Fibroblast of villous mesenchyme (primary cell): ENCODE measurements at regions not wholly inside any gene's neighbourhood (a gene's known extent, or its start where the extent isn't known, plus 50 kb on each side); places are given as distances from the start of the nearest gene placed in this dataset.

Experiments
- DNase-seq: peaks from one replicate; pipeline ENCODE4 v3.0.0-alpha.2; 2010; ENCODE audit warnings: low read depth
- H3K4me3 ChIP-seq: 2 replicates; pipeline ENCODE4 v1.5.1; 2011; ENCODE audit warnings: low read depth, mild to moderate bottlenecking, low read length
- TF ChIP-seq, protein P1 (sequence below): IDR thresholded peaks from 2 replicates; pipeline ENCODE4 v1.5.1; 2012; ENCODE audit warnings: low read depth, mild to moderate bottlenecking, low read length; ENCODE audit not compliant: insufficient read depth

DNA sequence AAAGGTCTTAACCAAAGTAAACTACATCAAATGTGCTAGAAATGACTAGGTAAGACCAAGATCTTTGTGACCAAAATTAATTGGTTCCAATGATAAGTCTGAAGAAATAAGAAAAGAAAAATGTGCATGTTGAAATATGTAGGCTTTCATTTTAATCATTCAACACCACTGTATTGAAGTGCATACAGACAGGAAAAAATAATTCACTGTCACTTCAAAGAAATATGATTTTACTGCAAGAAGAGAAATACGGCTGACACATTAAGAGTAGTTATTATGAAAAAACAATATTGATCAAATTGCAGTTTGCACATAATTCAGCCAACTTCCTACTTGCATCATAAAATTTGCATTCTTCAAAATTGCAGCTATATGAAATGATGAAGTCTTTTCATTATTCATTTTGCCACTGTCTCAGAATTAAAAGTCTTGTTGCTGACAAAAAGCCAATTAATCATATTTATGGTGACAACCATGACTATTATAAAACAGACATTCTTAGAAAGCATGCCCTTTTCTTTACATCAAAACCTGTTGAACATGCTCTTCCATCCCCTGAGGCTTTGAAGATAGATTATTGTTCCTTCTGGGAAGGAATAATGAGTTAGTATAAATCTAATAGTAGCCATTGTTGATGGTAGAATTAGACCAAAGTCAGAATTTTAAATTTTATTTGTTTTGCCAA lies 405.9 kb upstream of the MAD2L1 start:
- TF ChIP-seq, protein P1, sequence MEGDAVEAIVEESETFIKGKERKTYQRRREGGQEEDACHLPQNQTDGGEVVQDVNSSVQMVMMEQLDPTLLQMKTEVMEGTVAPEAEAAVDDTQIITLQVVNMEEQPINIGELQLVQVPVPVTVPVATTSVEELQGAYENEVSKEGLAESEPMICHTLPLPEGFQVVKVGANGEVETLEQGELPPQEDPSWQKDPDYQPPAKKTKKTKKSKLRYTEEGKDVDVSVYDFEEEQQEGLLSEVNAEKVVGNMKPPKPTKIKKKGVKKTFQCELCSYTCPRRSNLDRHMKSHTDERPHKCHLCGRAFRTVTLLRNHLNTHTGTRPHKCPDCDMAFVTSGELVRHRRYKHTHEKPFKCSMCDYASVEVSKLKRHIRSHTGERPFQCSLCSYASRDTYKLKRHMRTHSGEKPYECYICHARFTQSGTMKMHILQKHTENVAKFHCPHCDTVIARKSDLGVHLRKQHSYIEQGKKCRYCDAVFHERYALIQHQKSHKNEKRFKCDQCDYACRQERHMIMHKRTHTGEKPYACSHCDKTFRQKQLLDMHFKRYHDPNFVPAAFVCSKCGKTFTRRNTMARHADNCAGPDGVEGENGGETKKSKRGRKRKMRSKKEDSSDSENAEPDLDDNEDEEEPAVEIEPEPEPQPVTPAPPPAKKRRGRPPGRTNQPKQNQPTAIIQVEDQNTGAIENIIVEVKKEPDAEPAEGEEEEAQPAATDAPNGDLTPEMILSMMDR, result no peak
- DNase-seq, result no peak
- no peak overlapping the region for H3K4me3 ChIP-seq

- TF ChIP-seq, protein P1, result no peak
- H3K4me3 ChIP-seq, result no peak overlapping the region
- no peak for DNase-seq
Measured at GRCh38 chr4:120466429-120466828, 399.8 kb upstream of the MAD2L1 start.

DNA sequence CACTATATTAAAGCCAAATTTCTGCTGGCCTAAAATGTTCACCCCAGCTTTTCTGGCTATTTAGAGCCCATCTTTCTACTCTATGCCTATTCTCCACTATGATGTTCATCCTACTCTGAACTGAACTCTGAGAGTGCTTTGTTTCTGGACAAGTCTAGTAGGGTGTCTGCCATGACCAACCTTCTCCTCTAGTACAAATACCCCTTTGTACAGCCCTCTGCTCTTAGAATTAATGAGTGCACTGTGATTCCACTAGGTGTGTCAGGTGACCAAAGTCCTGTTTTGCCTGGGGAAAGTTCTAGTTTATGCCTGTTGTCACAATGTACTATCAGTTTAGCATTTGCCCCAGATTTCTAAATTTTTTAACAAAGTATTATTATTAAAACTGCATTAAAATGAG lies 388.1 kb upstream of the MAD2L1 start:
- H3K4me3 ChIP-seq, result no peak overlapping the region
- DNase-seq, result no peak
- TF ChIP-seq, protein P1, result no peak

DNA sequence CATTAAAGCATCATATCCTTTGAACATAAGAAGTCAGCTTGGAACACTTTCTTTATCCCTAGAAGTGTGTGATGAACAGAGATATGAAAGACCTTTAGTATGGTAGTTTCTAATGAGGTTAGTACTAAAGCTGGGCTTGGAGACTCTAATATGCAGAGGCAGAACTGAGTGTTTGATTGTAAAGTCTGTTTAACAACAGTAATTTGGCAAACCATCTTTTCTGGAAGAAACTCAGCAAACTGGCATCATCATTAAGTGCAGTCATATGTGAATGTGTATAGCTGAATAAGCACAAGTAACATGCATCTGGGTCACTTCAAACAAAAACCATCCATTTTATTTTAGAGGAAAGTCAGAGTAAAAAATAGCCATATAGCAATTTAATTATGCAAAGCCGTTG lies 385.9 kb upstream of the MAD2L1 start:
- DNase-seq, result no peak
- TF ChIP-seq, protein P1, result no peak

GRCh38 chr4:120452001-120452400 lies 385.4 kb upstream of the MAD2L1 start:
- TF ChIP-seq, protein P1, result no peak
- no peak overlapping the region for H3K4me3 ChIP-seq
- DNase-seq, result no peak

More for the DNA sequence above, 385.9 kb upstream of the MAD2L1 start:
- no peak overlapping the region for H3K4me3 ChIP-seq

DNA sequence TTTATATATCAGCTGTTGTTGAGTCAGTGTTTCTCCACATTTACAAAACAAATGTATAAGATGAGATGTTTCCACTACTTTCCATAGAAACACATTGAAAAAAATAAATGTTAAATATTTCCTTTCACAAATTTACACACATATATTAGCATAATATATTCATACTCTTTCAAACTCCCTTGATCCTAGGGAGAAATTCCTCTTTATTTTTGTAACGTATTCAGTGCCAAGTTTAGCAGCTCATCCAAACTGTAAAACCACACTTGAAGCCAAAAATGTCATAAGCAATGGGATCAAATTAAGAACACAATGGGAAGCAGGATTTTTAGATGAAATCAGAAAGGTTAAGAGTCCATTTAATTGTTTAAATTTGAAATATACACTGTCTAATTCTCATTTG lies 381.1 kb upstream of the MAD2L1 start:
- H3K4me3 ChIP-seq, result no peak overlapping the region
- no peak for DNase-seq
- TF ChIP-seq, protein P1, result no peak

DNA sequence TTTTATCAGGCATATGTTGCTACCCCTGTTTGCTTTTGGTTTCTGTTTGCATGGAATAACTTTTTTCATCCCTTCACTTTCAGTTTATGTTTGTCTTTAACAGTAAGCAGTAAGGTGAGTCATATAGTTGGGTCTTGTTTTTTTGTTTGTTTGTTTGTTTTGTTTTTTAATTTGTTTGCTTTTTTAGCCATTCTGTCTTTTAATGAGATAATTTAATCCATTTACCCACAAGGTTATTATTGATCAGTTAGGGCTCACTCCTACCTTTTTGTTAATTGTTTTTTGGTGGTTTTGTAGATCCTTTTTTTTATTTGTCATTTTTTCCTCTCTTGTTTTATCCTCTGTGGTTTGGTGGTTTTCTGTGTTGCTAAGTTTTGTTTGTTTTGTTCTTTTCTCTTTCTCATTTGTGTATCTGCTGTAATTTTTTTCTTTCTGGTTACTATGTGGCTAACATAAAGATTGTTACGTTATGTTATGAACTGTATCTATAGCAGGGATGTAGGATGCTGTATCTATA lies 379.5 kb upstream of the MAD2L1 start:
- TF ChIP-seq, protein P1, result no peak
- no peak overlapping the region for H3K4me3 ChIP-seq
- DNase-seq, result peak; percentile 34
